Astrocyte (in vitro differentiated cells and primary cell): ENCODE measurements at regions not wholly inside any gene's neighbourhood (a gene's known extent, or its start where the extent isn't known, plus 50 kb on each side); places are given as distances from the start of the nearest gene placed in this dataset.

ENCODE experiments used
- EZH2 ChIP-seq: IDR thresholded peaks from 2 replicates; pipeline ENCODE4 v1.6.1; 2012; ENCODE audit warnings: mild to moderate bottlenecking, low read length, inconsistent platforms; ENCODE audit not compliant: insufficient read depth
- TF ChIP-seq, protein P1 (sequence below): IDR thresholded peaks from 2 replicates; pipeline ENCODE4 v1.5.1; 2011; ENCODE audit warnings: low read depth, mild to moderate bottlenecking, inconsistent platforms, low read length, moderate library complexity; ENCODE audit not compliant: insufficient read depth

DNA sequence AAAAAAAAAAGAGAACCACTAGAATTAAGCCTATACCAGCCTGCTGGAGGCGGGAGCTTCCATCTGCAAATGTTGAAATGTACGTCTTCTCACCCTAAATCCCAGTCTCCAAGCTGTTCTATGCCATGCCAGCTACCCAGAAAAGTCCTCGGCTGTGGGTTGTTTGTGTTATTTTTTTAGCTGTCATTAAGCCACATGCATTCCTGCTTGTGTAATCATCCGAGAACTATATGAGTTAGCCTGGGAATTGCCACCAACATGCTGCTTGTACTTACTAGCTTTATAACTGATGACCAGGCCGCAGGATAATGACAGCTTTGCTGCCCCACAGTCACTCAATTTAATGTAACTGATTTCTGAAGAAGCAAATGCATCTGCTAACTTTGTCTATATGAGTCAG lies 313.9 kb upstream of the SALL1 start:
- TF ChIP-seq, protein P1, sequence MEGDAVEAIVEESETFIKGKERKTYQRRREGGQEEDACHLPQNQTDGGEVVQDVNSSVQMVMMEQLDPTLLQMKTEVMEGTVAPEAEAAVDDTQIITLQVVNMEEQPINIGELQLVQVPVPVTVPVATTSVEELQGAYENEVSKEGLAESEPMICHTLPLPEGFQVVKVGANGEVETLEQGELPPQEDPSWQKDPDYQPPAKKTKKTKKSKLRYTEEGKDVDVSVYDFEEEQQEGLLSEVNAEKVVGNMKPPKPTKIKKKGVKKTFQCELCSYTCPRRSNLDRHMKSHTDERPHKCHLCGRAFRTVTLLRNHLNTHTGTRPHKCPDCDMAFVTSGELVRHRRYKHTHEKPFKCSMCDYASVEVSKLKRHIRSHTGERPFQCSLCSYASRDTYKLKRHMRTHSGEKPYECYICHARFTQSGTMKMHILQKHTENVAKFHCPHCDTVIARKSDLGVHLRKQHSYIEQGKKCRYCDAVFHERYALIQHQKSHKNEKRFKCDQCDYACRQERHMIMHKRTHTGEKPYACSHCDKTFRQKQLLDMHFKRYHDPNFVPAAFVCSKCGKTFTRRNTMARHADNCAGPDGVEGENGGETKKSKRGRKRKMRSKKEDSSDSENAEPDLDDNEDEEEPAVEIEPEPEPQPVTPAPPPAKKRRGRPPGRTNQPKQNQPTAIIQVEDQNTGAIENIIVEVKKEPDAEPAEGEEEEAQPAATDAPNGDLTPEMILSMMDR, result no peak
- TF ChIP-seq EZH2, result no peak
